Thyroid gland (tissue), 4 donors: ENCODE measurements at regions not wholly inside any gene's neighbourhood (a gene's known extent, or its start where the extent isn't known, plus 50 kb on each side); places are given as distances from the start of the nearest gene placed in this dataset.

Experiments
- DNase-seq, 2 donors: peaks; one replicate each; pipeline ENCODE4 v3.0.0-alpha.2; 2019
- H3K27ac ChIP-seq, 3 donors: fragments of 200-600 bp; sonication (generic); 1 replicate in 2 of 3; 2 replicates in 1 of 3; pipeline ENCODE4 v1.5.1; 2016 to 2019; ENCODE audit warnings: mild to moderate bottlenecking in 1 of 3, moderate library complexity in 1 of 3
- H3K27me3 ChIP-seq: fragments of 200-600 bp; sonication (generic); one replicate; pipeline ENCODE4 v1.5.1; 2019
- H3K36me3 ChIP-seq, 2 donors: fragments of 200-600 bp; sonication (generic); one replicate each; pipeline ENCODE4 v1.5.1; 2016 to 2019
- H3K4me1 ChIP-seq, 2 donors: fragments of 200-600 bp; sonication (generic); one replicate each; pipeline ENCODE4 v1.5.1; 2017 to 2019
- H3K4me3 ChIP-seq, 3 donors: fragments of 200-600 bp; sonication (generic); replicated peaks in 1 of 3; 1 replicate in 2 of 3; 2 replicates in 1 of 3; pipeline ENCODE4 v1.5.1; 2016; ENCODE audit warnings: mild to moderate bottlenecking in 1 of 3
- H3K9me3 ChIP-seq: fragments of 200-600 bp; sonication (generic); one replicate; pipeline ENCODE4 v1.5.1; 2017
- CTCF ChIP-seq, 6 experiments: fragments of 200-600 bp in 3 of 6; fragments of 450-650 bp in 3 of 6; sonication (generic) in 3 of 6; IDR thresholded peaks; one replicate each; pipeline ENCODE4 v1.5.1; 2016 to 2019; ENCODE audit warnings: antibody characterized with exemption in 6 of 6, mild to moderate bottlenecking in 2 of 6, inconsistent platforms in 1 of 6, moderate library complexity in 1 of 6
- POLR2A ChIP-seq, 2 donors: fragments of 450-650 bp; IDR thresholded peaks; one replicate each; pipeline ENCODE4 v1.6.1; 2017; ENCODE audit warnings: antibody characterized with exemption in 2 of 2, mild to moderate bottlenecking in 2 of 2, moderate library complexity in 1 of 2
- WGBS, 2 donors: methylation state at CpG; one replicate each; pipeline ENCODE4 v1.1.5; 2017; 5-methylcytosine and 5-hydroxymethylcytosine counted together
- intact Hi-C: fragments of 100-400 bp; cut with DNase I; formaldehyde crosslinking; loops from one replicate; pipeline ENCODE4 v1.15.1; 2023

GRCh38 chrX:128543114-128543513 lies 490.9 kb upstream of the ACTRT1 start:
- intact Hi-C loops: no loop called here
- no peak for DNase-seq
- H3K36me3 ChIP-seq: no peaks in the 10 kb centered on the region
- no peak overlapping the region for H3K4me3 ChIP-seq
- H3K9me3 ChIP-seq: no peaks in the 10 kb centered on the region
- TF ChIP-seq CTCF (IDR thresholded peaks at IDR 0.05): no peak
- TF ChIP-seq POLR2A (IDR thresholded peaks at IDR 0.05): no peak
- no peak overlapping the region for H3K27ac ChIP-seq
- no peaks in the 10 kb centered on the region for H3K27me3 ChIP-seq
- WGBS, 2 donors: no CpG with 5 or more reads among the region's 5 CpGs
- no peaks in the 10 kb centered on the region for H3K4me1 ChIP-seq

- H3K4me1 ChIP-seq: no peaks in the 10 kb centered on the region
- H3K27ac ChIP-seq: no peak overlapping the region
- DNase-seq: no peak
- intact Hi-C loops: no loop called here
- H3K4me3 ChIP-seq: no peak overlapping the region
- WGBS, 2 donors: 59 to 93% methylated on average over 2 to 3 of the region's 3 CpGs
- TF ChIP-seq POLR2A (IDR thresholded peaks at IDR 0.05) (no peak), CTCF (IDR thresholded peaks at IDR 0.05) (no peak)
- H3K36me3 ChIP-seq: no peaks in the 10 kb centered on the region
- H3K27me3 ChIP-seq: no peaks in the 10 kb centered on the region
- no peaks in the 10 kb centered on the region for H3K9me3 ChIP-seq
Observed at GRCh38 chrX:128518508-128518907, 466.3 kb upstream of the ACTRT1 start.

- intact Hi-C loops: no loop called here
- TF ChIP-seq POLR2A (IDR thresholded peaks at IDR 0.05): no peak
- TF ChIP-seq CTCF (IDR thresholded peaks at IDR 0.05): no peak
- WGBS, 2 donors: 78% methylated on average over 3 of the region's 3 CpGs; no CpG with 5 or more reads in 1 of the 2 donors
Observed at GRCh38 chrX:128517691-128518090, 465.5 kb upstream of the ACTRT1 start.

GRCh38 chrX:128504496-128504895 lies 452.3 kb upstream of the ACTRT1 start:
- H3K27ac ChIP-seq: no peak overlapping the region
- no peaks in the 10 kb centered on the region for H3K27me3 ChIP-seq
- DNase-seq: no peak
- no peaks in the 10 kb centered on the region for H3K4me1 ChIP-seq
- TF ChIP-seq POLR2A (IDR thresholded peaks at IDR 0.05): no peak
- TF ChIP-seq CTCF (IDR thresholded peaks at IDR 0.05): no peak
- no peaks in the 10 kb centered on the region for H3K9me3 ChIP-seq
- no peak overlapping the region for H3K4me3 ChIP-seq
- intact Hi-C loops: no loop called here
- no peaks in the 10 kb centered on the region for H3K36me3 ChIP-seq

More at GRCh38 chrX:128517691-128518090, 465.5 kb upstream of the ACTRT1 start:
- Histone ChIP-seq H3K27ac (no peak overlapping the region), H3K4me3 (no peak overlapping the region), H3K27me3 (no peaks in the 10 kb centered on the region), H3K4me1 (no peaks in the 10 kb centered on the region), H3K9me3 (no peaks in the 10 kb centered on the region), H3K36me3 (no peaks in the 10 kb centered on the region)
- no peak for DNase-seq

GRCh38 chrX:128464116-128464515 lies 411.9 kb upstream of the ACTRT1 start:
- no peak for DNase-seq
- Histone ChIP-seq H3K9me3 (no peaks in the 10 kb centered on the region), H3K4me3 (no peak overlapping the region), H3K27ac (no peak overlapping the region), H3K36me3 (no peaks in the 10 kb centered on the region), H3K27me3 (no peaks in the 10 kb centered on the region), H3K4me1 (no peaks in the 10 kb centered on the region)
- TF ChIP-seq CTCF (IDR thresholded peaks at IDR 0.05): no peak
- WGBS, 2 donors: 87 to 92% methylated on average over 5 of the region's 5 CpGs
- intact Hi-C loops: no loop called here
